ENCODE measurements at regions not wholly inside any gene's neighbourhood (a gene's known extent, or its start where the extent isn't known, plus 50 kb on each side); places are given as distances from the start of the nearest gene placed in this dataset.

DNA sequence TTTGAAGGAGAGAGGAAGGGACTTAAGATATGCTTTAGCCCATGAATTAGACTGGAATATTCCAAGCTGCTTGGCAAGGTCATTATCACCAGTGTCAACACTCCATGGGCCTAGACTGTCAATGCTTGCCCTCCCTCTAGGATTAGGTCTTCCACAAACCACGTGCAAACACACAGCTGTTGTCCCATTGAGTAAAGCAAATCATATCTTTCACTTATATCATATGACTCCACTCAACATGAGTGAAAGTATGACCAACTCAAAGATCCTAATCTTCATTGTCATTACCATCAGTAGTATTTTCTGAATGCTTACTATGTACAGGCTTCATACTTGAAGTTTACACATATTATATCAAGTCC is 57.0 kb upstream of the GRAMD2B start:
- Mint-ChIP-seq H3K4me1 (peaks cover 29% of the 10 kb centered on the region), H3K36me3 (no peaks in the 10 kb centered on the region), H3K27me3 (ENCODE audit: insufficient read depth, low read depth) (peaks cover 2% of the 10 kb centered on the region), H3K9me3 (no peaks in the 10 kb centered on the region), H3K27ac (no peak overlapping the region), H3K4me3 (no peak overlapping the region)
- peaks cover 21% of the 10 kb centered on the region for H3F3A ChIP-seq (ENCODE audit: low read depth)
- H3K36me3 ChIP-seq = no peaks in the 10 kb centered on the region
- no peaks in the 10 kb centered on the region for H4K20me1 ChIP-seq (ENCODE audit: low read depth)
- no peak overlapping the region for H3K4me3 ChIP-seq
- no peak for DNase-seq (ENCODE audit: low spot score)
- H3K4me1 ChIP-seq = peaks cover 31% of the 10 kb centered on the region
- no peak overlapping the region for H2AFZ ChIP-seq (replicated peaks)
- no peaks in the 10 kb centered on the region for H3K9me3 ChIP-seq (ENCODE audit: low read depth)
- H3K27me3 ChIP-seq = no peaks in the 10 kb centered on the region
- no peak overlapping the region for H3K9ac ChIP-seq
- TF ChIP-seq, protein P1, sequence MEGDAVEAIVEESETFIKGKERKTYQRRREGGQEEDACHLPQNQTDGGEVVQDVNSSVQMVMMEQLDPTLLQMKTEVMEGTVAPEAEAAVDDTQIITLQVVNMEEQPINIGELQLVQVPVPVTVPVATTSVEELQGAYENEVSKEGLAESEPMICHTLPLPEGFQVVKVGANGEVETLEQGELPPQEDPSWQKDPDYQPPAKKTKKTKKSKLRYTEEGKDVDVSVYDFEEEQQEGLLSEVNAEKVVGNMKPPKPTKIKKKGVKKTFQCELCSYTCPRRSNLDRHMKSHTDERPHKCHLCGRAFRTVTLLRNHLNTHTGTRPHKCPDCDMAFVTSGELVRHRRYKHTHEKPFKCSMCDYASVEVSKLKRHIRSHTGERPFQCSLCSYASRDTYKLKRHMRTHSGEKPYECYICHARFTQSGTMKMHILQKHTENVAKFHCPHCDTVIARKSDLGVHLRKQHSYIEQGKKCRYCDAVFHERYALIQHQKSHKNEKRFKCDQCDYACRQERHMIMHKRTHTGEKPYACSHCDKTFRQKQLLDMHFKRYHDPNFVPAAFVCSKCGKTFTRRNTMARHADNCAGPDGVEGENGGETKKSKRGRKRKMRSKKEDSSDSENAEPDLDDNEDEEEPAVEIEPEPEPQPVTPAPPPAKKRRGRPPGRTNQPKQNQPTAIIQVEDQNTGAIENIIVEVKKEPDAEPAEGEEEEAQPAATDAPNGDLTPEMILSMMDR (IDR thresholded peaks at IDR 0.05) = no peak
- TF ChIP-seq EZH2phosphoT487 (IDR thresholded peaks at IDR 0.05) (no peak), EZH2 (IDR thresholded peaks at IDR 0.05) (no peak)
- no peaks in the 10 kb centered on the region for H3K79me2 ChIP-seq (ENCODE audit: low read depth)
- H3K27ac ChIP-seq = no peak overlapping the region
- no peak overlapping the region for H3K4me2 ChIP-seq

DNA sequence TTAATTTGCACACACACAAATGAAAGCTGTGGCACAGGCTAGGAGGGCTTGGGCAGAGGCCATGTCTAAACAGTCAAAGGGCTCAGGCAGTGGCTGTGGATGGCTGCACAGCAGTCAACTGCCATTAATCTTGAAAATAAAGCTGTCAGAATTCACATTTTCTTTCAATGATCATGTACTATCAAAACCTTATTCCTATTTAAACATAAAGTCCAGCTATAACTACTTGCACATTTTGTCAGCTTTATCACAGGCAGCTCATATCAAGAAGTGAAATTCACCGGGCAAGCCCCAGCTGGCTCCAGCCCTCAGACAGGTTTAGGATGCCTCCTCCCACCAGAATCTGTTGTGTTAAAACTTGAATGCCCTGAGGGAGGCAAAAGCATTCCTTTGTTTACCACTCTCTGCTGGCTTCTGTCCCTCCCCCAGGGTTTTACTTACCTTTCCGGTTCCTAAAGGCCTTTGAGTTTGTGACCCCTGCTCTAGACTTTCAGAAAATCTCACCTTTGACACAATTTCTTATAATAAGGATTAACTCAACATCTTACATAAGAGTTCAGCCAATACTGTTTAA is 54.9 kb upstream of the GRAMD2B start:
- H3K4me2 ChIP-seq = peak overlapping the region; percentile 64
- DNase-seq (ENCODE audit: low spot score) = peak; percentile 73
- peaks cover 31% of the 10 kb centered on the region for H3K4me1 ChIP-seq
- H3K4me3 ChIP-seq = no peak overlapping the region
- H3K36me3 ChIP-seq = no peaks in the 10 kb centered on the region
- TF ChIP-seq, protein P1 (IDR thresholded peaks at IDR 0.05) = no peak
- TF ChIP-seq EZH2 (IDR thresholded peaks at IDR 0.05) (no peak), EZH2phosphoT487 (IDR thresholded peaks at IDR 0.05) (no peak)
- H4K20me1 ChIP-seq (ENCODE audit: low read depth) = no peaks in the 10 kb centered on the region
- Mint-ChIP-seq H3K9me3 (no peaks in the 10 kb centered on the region), H3K36me3 (no peaks in the 10 kb centered on the region), H3K4me3 (no peak overlapping the region), H3K27ac (peak overlapping the region; percentile 17), H3K4me1 (peaks cover 30% of the 10 kb centered on the region), H3K27me3 (ENCODE audit: insufficient read depth, low read depth) (no peaks in the 10 kb centered on the region)
- no peaks in the 10 kb centered on the region for H3K79me2 ChIP-seq (ENCODE audit: low read depth)
- H3K9me3 ChIP-seq (ENCODE audit: low read depth) = no peaks in the 10 kb centered on the region
- H3K27me3 ChIP-seq = no peaks in the 10 kb centered on the region
- H2AFZ ChIP-seq (replicated peaks) = no peak overlapping the region
- H3K27ac ChIP-seq = no peak overlapping the region
- H3K9ac ChIP-seq = no peak overlapping the region
- peaks cover 21% of the 10 kb centered on the region for H3F3A ChIP-seq (ENCODE audit: low read depth)

DNA sequence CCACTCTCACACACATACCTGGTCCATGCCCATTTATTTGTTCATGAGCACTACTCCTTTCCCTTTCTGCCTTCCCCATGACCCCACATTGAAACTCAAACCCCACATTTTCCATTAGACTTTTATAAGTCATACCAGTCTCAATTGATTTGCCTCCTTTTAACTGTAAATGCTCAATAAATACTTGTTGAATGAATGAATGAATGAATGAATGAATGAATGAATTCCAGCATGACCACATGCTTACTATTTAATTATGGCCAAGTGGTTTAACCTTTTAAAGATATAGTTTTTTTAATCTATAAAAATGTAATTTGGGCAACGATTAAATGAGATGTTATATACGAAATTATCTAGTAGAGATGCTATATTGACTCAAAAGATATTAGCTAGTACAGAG is 54.1 kb upstream of the GRAMD2B start:
- Histone ChIP-seq H3K9ac (no peak overlapping the region), H3K36me3 (no peaks in the 10 kb centered on the region), H4K20me1 (ENCODE audit: low read depth) (no peaks in the 10 kb centered on the region), H3K4me1 (peaks cover 31% of the 10 kb centered on the region), H2AFZ (replicated peaks) (no peak overlapping the region), H3K4me3 (no peak overlapping the region), H3K4me2 (no peak overlapping the region), H3K27me3 (no peaks in the 10 kb centered on the region), H3K27ac (no peak overlapping the region), H3K79me2 (ENCODE audit: low read depth) (no peaks in the 10 kb centered on the region), H3K9me3 (ENCODE audit: low read depth) (no peaks in the 10 kb centered on the region), H3F3A (ENCODE audit: low read depth) (peaks cover 21% of the 10 kb centered on the region)
- no peak overlapping the region for H3K4me3 Mint-ChIP-seq
- TF ChIP-seq EZH2 (IDR thresholded peaks at IDR 0.05) (no peak), EZH2phosphoT487 (IDR thresholded peaks at IDR 0.05) (no peak)
- TF ChIP-seq, protein P1 (IDR thresholded peaks at IDR 0.05) = no peak
- no peaks in the 10 kb centered on the region for H3K27me3 Mint-ChIP-seq (ENCODE audit: insufficient read depth, low read depth)
- H3K36me3 Mint-ChIP-seq = no peaks in the 10 kb centered on the region
- no peak for DNase-seq (ENCODE audit: low spot score)
- peaks cover 30% of the 10 kb centered on the region for H3K4me1 Mint-ChIP-seq
- peak overlapping the region; percentile 17 for H3K27ac Mint-ChIP-seq
- H3K9me3 Mint-ChIP-seq = no peaks in the 10 kb centered on the region
